ENCODE measurements at regions not wholly inside any gene's neighbourhood (a gene's known extent, or its start where the extent isn't known, plus 50 kb on each side); places are given as distances from the start of the nearest gene placed in this dataset.

DNA sequence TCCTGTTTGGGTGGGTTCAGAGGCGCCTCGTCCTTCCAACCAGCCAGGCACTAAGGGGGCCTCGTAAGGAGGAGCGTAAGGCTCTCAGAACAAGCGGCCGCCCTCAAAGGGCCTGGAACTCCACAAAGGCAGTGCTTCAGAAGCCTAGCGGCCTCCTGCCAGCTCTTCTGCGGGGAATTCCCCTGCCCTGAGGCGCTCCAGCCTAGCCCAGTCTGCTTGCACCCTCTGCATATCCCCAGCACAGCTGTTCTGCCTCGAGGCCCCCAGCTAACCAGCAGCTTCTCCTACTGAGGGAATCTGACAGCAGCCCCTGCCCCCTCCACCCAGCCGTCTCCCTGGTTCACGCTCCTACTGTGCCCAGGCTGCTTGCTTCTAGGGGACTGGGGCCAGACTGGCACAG, 265.9 kb downstream of the TFCP2L1 start:
- no peak for DNase-seq (ENCODE audit: low spot score)

DNA sequence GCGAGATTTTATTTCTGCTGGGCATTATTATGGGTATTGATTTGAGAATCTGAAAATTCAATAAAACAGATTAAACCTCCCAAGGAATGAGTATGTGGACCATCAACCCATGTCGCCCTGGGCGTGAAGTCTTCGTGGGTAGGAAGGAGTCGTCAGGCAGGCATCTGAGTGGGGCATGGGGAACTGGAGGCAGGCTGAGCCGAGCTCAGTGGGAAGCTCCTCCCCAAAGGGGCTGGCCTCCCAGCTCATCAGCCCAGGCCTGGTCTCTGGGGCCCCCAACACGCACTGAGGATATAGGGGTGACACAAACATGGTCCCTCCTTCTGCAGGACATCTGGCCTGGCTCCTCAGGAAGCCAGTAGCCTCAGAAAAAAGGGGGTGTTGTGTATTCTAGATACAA, 265.2 kb downstream of the TFCP2L1 start:
- no peak for DNase-seq (ENCODE audit: low spot score)

DNA sequence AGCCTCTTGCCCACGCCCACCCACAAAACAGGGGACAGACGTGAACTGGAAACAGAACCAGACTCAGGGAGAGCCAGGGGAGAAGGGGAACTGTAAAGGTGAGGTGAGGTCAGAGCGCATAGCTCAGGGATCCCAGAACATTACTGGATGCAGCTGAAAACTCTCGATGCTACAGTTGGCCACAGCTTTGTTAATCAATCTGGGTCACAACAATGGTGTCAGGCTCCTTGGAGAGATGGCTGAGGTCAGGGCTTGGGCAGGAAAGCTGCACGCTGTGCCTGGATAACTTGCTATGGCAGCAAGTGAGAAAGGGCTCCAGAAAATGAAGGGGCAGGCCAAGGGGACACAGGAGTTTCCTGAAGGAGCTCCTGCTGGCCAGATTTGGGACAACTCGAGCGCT, 263.3 kb downstream of the TFCP2L1 start:
- no peak for DNase-seq (ENCODE audit: low spot score)

DNA sequence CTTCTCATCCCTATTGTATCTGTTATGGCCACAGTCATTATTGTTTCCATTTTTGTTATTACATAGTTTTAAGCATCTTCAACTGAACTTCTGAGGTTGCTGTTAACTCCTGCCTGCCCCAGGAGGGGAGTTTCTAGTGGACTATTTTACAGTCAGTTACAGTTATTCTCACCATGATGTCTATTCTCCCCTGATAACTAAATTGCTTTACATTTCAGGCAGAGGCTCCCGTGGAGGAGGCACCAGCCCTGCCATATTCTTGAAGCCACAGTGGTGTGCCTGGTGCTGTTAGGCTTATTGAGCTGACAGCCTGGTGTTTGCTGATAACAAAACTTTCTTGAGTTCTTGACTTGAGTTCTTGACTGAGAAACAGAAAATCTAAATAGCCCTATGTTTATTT, 256.4 kb downstream of the TFCP2L1 start:
- DNase-seq (ENCODE audit: low spot score) = no peak

DNA sequence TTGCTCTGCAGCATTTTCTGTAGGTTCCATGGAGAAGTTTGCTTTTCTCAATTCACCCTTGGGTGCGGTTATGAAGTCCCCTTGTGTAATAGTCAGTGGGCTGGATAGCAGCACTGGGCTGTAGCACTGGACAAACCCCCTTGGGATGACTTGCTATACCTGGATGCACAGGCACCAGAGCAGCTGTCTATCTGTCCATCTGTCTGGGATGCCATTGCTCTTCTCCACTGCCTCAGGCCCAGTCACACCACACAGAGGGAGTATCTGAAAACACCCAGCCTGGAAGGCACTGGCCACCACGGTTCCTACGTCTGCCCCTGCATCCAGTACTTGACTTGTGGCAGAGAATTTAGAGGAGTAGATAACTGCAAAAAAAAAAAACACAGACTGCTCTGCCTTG, 254.5 kb downstream of the TFCP2L1 start:
- no peak for DNase-seq (ENCODE audit: low spot score)

DNA sequence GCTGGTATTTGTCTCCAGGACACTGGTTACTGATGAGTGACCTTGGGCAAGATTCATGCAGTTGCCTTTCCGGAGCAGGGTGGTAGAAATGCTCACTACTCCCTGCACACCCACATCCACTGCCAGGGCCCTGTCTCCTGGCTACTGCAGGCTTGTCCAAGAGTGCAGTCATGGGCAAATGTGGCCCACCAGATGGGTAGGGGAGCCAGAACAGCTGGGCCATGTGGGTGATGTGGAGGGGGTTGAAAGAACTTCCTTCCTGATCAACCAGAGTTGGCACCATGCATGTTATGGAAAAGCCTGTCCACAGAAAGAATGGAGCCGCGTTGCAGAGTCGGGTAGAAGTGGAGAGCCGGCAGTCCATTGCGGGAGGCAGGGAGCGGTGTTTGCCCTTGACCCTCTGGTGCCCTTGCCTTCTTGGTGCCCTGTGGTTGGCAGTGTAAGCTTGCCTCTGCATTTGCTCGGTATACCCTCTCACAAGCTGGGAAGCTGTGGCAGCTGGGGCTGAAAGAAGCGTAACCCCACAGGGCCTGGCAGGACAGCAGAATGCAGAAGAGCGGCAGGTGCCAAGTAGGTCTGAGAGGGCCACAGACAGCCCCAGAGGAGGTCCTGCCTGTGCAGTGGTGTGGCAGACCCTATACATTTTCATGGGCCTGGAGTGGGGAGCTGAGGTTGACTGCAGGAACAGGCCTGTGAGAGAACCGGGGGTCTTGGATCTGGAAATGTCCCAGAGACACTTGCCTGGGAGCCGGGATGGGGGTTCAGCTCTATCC, 253.2 kb downstream of the TFCP2L1 start:
- DNase-seq (ENCODE audit: low spot score) = no peak

DNA sequence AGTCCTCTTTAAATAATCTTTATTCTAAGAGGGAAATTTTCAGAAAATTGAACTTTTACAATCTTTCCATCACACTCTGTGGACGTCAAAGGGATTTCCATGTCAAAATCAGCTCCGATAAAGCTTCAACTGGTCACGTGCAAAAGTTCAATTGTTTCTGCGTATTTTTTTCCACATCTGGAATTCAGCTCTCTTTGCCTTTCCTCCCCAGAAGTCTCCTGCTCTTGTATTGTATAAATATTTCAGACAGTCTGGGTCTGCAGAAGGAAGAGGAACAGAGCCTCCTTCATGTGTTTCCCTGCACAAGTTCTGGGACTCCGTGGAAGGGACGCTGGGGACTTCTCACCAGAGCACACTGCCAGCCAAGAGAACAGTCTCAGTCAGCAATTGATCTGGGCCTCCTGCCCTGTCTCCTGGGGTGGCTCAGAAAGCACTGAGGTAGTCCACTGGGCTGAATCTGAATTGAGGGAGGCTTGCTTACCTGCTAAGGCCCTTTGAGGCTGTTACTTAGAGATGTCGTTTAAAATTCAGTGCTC, 251.5 kb downstream of the TFCP2L1 start:
- DNase-seq (ENCODE audit: low spot score) = no peak

DNA sequence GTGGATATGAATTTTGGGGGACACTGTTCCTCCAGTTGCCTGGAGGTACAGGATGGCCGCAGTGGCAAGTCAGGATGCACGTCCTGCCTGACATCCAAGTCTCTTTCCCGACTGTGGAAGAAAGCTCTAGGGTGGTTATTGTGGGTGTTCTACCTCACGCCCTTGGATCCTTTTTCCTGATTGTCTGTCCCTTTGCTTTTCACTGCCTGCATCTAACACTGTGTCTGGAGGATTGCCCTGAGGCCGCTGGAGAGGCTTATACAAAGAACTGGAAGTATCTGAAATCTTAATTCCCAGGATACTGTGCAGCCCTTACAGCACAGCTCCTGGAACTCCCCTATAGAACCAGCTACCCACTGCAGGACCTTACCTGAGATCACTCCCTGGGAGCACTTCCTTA, 250.5 kb downstream of the TFCP2L1 start:
- no peak for DNase-seq (ENCODE audit: low spot score)

DNA sequence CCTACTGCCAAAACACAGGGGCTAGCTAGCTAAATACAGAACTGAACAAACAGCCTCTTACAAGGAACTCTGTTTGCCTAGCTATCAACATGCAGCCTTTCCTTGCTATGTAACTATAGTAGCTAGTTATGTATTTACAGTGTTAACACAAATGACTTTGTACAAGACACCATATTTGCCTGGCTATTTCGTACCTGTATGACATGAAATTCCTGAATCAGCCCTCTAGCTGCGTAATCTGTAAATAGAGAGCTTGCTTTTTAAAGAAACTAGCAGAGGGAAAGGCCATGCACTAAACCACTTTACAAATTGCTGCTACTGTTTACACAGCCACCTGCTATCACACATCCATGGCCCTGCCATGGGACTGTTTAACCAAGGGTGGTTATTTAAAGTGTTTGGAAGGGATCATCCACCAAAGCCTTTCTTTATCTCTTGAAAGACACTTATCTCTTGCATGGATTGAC, 248.7 kb downstream of the TFCP2L1 start:
- no peak for DNase-seq (ENCODE audit: low spot score)

DNA sequence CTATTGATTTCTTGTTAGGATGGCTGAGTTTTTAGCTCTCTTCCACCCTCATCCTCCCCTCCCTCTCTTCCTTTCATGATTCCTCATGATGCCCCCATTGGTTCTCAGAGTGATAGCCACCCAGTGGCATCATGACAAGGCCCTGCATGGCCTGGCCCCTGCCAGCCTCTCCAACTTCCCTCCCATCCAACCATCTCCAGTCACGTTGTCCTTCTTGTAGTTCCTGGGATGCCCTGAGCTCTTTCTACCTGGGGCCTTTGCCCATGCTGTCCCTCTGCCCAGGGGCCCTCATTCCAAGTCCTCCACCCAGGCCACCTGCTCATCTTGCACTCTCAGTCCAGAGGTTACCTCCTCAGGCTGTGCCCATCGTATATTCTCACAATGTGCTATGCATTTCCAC, 247.5 kb downstream of the TFCP2L1 start:
- DNase-seq (ENCODE audit: low spot score) = no peak

DNA sequence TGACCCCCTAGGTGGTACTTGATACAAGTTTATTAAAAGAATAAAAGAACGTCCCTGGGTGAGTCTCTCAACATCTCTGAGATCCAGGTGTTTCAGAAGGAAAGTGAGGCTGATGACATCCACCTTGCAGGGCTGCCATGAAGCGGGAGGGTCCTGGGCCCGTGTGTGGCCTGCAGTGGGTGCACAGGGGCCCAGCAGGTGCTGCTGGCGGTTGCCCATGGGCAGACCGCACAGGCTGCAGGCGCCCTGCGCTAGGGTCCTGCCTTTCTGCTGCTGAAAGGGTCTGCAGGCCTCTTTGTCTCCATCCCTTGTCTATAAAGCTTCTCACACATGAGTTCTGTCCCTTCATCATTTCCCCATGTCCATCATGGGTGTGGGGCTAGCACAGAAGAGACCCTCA, 247.0 kb downstream of the TFCP2L1 start:
- DNase-seq (ENCODE audit: low spot score) = no peak

DNA sequence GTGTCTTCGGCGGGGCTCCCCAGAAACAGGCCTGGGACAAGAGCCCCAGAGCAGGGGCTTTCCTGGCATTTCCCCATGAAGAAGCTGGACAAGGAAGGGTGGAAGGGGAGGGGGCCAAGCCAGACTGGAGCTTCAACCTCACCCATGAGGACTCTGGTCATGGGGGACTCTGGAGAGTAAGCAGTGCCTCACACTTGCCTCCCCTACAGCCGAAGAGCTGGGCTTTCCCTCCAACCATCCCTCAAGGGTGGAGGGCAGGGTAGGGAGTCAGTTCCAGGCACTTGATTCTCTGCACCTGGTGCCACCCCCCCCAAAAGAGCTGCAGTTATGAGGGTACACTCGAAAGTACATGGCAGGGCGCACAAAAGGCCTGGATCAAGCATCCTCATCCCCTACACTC, 246.6 kb downstream of the TFCP2L1 start:
- no peak for DNase-seq (ENCODE audit: low spot score)

DNA sequence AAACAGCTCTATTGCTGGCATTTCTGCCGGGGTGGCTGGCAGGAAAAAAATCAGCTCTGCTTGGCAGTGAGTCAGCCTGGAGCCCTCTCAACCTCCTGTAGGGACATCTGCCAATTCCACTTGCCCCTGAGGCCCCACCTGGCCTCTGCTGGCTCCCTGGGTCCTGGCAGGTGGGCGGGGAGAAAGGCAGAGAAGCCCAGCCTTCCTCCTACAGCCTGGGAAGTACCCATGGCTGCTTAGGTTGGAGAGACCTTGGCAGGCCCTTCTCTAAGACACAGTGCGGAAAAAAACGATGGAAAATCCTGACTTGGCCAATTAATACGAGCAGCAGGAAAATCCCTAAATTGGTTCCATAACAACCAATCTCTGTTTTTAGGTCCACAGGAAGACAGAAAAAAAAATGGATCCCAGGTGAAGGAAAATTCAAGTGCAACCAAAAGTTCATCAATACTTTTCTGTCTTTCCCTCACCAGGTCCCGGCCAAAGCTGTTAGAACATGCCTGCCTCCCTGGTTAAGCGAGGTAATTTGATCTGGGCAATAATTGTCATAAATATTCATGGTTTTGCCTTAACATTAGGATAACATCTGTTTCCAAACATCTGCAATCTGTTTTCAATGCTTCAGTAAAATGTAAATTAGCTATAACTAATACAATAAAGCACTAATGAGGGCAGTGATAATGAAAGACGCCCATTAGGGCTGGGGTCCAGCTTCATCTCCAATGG, 245.9 kb downstream of the TFCP2L1 start:
- peak; percentile 88 for DNase-seq (ENCODE audit: low spot score)

DNA sequence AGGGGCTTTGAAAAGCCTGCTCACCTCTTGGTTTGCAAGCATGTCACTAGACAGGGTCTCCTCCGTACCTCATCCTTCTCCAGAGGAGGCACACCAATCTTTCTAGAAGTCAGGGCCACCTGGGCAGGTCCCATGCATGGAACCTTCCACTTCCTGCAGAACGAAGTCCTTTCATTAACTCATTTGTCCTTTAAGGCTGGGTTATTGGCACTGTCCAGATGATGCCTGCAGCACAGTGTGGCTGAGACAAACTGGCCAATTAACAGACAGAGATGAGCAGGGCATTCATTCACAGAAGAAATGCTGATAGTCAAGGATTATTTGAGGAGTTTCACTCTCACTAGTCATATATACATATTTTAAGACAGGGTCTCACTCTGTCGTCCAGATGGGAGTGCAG, 245.3 kb downstream of the TFCP2L1 start:
- no peak for DNase-seq (ENCODE audit: low spot score)

DNA sequence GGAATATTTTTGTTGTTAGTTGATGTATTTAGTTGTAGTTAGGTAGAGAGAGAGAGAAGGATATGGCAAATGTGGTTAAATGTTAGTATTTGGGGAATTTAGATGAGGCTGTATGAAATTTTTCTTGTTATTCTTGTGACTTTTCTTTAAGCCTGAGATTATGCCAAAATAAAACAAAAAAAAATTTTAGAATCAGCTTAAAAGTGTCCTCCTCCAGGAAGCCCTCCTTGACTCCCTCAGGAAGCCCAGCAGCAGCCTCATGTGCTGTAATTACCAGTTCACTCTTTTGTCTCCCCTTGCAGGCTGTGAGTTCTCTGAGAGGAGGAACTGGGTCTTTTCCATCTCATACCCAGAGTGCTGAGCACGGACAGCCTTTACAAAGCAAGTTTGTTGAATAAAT, 243.5 kb downstream of the TFCP2L1 start:
- DNase-seq (ENCODE audit: low spot score) = no peak

DNA sequence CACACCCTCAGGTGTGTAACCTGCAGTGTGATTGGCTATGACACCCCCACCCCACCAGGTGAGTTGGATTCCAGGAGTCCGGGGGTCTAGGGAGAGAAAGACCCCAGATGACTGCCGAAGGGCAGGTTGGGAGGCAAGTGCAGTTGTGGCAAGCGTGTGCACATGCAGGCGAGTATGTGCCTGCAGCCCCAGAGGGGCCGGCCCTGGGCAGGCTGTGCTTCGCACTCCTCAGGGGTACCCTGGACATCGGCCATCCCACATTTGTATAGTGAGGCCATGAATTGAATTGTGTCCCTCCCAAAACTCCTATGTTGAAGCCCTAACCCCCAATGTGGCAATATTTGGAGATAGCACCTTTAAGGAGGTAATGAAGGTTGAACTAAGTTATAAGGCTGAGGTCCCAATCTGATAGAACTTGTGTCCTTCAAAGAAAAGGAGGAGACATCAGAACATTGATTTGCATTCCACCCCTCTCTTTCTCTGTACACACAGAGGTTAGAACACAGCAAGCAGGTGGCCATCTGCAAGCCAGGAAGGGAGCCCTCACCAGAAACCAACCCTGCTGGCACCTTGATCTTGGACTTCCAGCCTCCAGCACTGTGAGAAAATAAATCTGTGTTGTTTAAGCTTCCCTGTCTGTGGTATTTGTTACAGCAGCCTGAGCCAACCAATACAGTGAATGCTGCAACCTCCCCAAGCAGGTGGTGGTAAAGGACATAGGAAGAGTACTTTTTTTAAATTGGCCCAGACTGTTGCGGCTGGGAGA, 241.8 kb downstream of the TFCP2L1 start:
- no peak for DNase-seq (ENCODE audit: low spot score)

DNA sequence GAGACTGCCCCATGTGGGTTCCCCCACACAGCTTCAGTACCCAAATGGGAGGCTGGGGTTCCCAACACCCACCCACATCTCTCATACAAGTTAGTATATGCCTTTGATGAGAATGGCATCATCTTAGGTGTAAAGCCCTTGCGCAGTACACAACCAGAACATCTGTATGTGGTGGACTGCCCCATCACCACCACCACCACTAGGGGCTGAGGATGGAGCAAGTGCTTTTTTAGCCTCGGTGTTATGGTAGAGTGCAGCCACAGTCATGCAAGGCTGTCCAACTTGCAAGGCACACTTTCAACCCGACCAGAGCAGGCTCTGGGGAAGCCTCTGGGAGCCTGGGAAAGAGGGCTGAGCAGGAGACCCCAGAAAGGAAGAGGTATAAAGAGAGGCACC, 241.2 kb downstream of the TFCP2L1 start:
- no peak for DNase-seq (ENCODE audit: low spot score)

DNA sequence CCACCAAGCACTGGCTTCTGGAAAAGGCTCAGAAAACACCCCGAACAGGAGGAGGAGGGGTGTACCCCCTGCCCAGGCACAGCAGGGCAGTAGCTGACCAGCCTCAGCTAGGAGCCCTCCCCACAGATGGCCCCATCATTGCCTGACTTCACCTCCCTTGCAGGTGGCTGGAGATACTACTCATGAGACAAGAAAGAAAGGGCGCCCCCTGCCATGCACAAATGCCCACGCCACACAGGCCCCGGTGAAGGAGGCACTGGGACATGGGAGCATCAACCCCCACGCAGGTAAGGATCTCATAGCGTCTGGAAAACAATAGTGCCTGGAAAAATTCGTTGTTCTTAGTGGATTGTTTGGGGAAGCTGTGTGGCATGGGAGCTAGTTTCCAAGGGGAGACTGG, 240.6 kb downstream of the TFCP2L1 start:
- no peak for DNase-seq (ENCODE audit: low spot score)

DNA sequence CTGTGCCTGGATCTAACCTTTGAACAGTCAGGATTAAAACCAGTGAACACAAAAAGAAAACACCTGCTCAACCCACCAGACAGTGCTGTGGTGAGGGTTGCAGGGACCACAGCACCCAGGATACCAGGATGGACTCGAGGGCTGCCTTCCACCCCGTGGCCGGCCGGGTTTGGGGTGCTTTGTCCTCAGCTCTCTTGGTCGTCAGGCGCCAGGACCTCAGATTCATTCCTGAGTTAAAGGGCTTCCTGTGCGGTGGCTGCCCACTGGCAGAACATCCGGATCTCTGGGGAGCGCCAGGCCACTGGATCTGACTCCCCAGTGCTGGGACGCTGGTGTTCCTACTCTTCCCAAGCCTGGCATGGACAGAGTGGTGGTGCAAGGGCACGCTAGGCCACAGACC, 239.8 kb downstream of the TFCP2L1 start:
- DNase-seq (ENCODE audit: low spot score) = no peak

DNA sequence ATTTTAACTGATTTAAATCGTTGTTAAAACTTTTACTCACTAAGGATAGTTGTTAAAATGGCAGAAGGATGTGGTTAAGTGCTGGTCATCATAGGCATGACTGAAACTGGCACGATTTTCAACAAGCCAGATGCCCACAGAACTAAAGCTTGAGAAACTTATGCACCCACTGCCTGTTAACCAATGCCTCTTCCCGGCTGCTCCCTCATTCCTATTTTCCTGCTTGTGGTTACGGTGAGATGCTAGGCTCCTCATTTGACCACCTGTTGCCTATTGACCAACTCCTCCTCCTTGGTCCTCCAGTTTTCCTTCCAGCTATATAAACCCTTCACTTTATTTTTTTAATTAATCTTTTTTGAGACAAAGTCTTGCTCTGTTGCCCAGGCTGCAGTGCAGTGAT, 238.7 kb downstream of the TFCP2L1 start:
- no peak for DNase-seq (ENCODE audit: low spot score)

DNA sequence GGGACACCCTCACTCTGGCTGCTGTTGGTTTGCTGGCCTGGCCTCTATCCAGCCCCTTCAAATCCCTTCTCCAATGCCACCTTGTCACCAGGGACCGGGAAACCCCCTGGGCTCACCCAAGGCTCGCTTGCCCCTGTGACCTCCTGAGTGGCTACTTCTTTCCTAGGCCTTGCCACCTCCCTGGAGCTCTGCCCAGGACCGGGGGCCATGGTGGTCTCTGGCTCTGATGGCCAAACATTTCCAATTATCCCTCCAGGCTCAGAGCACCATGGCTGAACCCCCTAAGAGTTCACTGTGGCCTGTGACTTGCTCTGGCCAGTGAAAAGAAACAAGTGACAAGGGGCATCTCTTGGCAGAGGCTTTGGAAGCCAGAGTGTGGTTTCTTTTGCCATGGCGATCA, 237.6 kb downstream of the TFCP2L1 start:
- DNase-seq (ENCODE audit: low spot score) = no peak

DNA sequence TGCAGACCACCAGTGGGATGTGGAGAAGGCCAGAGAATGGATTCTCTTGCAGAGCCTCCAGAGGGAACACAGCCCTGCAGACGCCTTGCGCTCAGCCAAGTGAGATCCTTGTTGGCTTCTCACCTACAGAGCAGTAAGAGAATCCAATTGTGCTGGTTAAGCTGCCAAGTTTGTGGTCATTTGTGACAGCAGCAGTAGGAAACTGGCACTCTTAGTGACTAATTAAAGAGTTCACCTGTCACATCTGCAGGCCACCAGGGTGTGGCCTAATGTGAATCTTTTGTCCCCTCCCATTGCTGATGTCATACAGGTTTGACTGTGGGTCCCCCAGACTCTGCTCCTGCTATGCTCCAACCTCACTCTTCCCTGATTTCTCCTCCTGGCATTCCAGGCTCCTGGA, 235.9 kb downstream of the TFCP2L1 start:
- peak; percentile 31 for DNase-seq (ENCODE audit: low spot score)
